NCI-H524 treated with DMSO at 0.1 percent for 48 hours (cell line): ENCODE measurements at regions not wholly inside any gene's neighbourhood (a gene's known extent, or its start where the extent isn't known, plus 50 kb on each side); places are given as distances from the start of the nearest gene placed in this dataset.
"Not testable (repeated sequence)": the region's sequence is repeated elsewhere in the genome, so short reads cannot be mapped to it uniquely, and the experiment has no call there.

ENCODE experiments used
- DNase-seq: peaks from one replicate; lab custom pipeline; 2025; lab: John Stamatoyannopoulos, UW

DNA sequence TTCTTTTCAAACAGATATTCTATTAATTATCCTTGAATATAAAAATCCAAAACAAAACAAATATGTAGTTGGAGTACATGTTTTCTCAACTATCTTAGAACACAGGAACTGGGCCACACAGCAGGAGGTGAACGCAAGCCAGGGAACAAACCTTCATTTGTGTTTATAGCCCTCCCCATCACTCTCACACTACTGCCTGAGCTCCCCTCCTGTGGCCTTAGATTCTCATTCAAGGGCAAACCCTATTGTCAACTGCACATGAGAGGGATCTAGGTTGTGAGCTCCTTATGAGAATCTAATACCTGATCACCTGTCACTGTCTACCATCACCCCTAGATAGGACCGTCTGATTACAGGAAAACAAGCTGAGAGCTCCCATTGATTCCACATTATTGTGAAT lies 427.1 kb upstream of the PRR20A start:
- DNase-seq = no peak

DNA sequence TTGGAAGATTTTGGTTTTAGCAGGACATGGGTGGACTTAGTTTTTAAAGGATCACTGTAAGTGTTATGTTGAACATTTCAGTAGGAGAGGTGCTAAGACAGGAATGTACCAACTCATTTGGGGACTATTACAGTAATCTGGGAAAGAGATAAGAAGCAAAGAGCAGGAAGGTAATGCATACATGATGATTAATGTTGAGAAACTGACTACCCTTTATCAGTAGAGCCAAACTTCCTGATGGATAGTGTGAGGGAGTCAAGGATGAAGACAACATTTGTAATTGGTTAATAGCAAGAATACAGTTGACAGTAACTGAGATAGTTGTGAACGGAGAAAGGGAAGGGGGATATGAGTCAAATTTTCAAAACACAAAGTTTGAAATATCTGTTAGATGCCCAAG lies 421.9 kb upstream of the PRR20A start:
- no peak for DNase-seq

DNA sequence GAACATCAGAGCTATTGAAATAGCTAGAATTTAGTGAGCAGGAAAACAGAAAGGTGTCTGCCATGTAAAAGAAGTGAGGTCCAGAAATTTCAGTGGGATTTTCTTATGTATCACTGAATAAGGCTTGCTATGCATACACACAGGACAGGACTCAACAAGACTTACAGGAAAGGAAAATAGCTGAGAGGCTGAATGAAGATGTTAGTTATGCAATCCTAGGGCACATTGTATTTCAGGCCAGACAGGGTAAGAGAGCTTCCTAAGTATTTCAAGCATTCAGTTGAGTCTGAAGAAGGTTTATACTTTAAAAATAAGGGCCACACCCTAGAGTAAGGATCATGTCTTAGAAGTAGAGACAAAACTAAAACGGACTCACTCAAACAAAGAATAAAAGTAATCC lies 419.9 kb upstream of the PRR20A start:
- DNase-seq = no peak

DNA sequence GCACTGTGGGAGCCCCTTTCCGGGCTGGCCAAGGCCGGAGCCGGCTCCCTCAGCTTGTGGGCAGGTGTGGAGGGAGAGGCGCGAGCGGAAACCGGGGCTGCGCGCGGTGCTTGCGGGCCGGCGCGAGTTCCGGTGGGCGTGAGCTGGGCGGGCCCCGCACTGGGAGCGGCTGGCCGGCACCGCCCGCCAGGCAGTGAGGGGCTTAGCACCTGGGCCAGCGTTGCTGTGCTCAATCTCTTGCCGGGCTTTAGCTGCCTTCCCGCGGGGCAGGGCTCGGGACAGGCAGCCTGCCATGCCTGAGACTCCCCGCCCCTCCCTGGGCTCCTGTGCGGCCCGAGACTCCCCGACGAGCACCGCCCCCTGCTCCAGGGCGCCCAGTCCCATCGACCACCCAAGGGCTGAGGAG lies 405.2 kb upstream of the PRR20A start:
- DNase-seq = no peak

DNA sequence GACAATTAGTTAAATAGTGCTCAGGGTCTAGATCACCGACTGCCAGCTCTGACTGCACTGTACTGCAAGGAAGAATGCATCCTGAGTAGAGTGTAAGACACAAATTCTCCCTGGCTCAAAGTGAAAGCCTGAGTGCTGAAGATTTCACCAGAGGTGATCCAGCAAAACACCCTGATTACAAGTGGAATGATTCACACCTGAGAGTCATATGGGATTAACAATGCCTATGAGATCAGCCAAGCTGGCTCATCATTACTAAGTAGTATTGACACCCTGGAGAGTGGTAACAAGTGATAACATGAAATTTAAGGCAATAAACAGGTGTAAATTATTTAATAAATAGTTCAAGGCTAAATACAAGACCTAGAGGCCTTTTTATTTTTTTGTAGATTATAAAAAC lies 403.8 kb upstream of the PRR20A start:
- no peak for DNase-seq

DNA sequence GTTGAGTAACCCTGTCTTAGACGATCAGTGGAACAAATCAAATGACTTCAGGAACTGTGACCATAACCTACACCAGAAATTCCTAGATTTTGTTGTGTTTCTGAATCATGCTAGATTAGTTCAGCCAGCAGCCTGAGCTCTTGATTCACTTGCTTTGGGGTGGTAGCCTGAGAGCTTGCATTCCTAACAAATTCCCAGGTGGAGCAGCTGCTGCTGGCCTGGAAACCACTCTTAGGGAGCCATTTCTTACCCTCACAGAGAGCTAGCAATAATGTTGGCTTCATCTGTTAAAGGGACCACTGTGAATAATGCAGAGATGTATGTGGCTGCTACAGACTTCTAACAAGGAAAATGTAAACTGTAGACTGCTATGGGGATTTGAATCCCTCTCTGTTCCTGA lies 388.1 kb upstream of the PRR20A start:
- no peak for DNase-seq

DNA sequence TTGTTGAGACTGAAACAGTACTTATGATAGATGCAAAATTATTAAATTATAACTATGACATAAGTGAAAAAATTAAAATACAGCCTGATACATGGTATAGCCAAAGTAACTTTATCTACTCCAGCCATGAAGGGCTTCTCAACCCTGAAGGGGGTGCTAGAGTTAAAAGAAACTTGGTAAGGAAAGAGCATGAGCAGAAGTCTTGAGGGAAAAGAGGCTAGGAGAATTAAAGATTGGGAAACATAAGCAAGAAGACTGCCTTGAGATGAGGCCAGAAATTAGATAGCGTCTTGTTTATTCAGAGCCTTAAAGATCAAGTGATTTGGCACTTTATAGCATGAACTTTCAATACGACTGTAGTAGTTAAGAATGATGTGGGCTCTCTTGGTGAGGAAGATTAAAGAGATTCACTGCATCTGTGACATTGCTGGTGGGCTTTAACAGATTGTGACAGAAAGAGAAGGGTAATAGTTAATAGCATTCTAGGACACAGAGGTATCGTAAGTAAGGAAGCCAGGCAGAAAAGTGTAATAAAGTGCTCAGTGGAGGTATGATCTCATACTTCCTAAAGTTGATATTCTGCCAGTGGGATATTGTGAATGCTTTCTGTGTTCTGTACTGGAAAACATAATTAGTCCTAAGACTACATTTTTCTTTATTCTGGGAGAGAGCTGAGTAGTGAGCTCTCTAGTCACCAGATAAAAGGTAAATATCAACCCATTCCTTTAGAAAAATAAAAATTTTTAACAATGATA lies 385.4 kb upstream of the PRR20A start:
- DNase-seq = no peak

DNA sequence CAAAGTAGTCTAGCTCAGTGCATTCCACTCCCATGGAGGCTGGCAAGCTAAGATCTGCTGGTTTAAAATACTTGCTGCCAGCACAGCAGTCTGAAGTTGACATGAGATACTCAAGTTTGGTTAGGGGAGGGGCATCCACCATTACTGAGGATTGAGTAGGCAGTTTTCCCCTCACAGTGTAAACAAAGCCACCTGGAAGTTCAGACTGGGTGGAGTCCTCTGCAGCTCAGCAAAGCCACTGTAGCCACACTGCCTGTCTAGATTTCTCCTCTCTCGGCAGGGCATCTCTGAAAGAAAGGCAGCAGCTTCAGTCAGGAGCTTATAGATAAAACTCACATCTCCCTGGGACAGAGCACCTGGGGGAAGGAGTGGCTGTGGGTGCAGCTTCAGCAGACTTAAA lies 377.4 kb upstream of the PRR20A start:
- DNase-seq = not testable (repeated sequence)

DNA sequence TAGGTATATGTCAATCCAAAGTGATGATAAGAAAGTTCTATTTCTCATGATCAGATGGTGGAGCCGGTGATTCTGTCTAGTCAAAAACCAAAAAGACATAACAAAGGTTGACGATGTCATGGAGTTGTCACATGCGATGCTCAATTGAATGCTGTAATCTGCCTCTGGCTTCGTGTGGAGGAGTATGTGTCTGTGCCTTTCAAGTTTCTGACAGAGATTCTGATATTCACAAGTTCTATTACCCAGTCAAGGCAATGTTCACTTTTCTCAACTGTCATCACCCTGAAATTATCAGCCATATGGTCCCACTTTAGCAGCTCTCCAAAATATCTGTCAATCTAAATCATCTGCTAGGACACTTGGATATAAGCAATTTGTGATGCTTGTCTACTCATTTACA lies 367.6 kb upstream of the PRR20A start:
- peak; percentile 53 for DNase-seq

DNA sequence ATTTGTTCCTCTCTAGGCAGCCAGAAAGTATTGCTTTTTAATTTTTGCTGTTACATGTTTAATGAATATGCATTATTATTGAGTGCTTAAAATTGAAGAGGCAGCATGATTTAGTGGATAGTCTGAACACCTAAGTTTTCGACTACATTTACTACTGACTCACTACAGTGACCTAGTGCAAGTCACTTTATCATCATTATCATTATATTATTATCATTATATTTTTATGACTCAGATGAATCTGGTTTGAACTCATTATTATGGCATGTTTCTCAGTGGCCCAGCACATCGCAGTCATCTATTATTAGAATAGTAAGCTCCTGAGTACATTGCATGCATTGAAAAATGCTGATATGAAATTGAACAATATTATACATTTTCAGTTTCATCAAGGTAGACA lies 351.2 kb upstream of the PRR20A start:
- no peak for DNase-seq

DNA sequence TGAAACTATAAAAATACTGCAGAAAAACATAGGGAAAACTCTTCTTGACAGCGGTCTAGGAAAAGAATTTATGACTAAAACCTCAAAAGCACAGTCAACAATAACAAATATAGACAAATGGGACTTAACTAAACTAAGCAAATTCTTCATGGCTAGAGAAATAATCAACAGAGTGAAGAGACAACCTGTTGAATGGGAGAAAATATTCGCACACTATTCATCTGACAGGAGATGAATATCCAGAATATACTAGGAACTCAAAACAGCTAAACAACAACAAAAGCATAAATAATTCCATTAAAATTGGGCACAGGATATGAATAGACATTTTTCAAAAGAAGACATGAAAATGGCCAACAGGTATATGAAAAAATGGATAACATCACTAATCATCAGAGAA lies 303.6 kb upstream of the PRR20A start:
- DNase-seq = no peak

DNA sequence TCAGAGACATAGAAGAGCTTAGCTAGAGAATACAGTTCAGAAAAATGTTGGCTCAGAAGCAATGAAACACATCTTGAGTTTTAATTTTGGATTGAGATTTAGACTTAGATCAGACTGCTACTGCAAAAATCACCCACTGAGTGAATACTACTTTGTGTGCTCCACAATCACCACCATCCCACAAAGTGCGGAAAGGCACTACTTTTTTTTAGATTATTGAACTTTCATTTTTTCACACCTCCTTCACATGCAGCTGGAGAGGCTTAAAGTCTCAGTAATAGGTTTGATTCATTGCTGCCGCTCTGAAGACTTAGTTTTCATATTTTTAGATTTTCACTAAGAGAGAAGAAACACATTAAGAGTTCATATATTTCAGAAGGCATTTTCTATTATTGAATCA lies 289.9 kb upstream of the PRR20A start:
- no peak for DNase-seq

DNA sequence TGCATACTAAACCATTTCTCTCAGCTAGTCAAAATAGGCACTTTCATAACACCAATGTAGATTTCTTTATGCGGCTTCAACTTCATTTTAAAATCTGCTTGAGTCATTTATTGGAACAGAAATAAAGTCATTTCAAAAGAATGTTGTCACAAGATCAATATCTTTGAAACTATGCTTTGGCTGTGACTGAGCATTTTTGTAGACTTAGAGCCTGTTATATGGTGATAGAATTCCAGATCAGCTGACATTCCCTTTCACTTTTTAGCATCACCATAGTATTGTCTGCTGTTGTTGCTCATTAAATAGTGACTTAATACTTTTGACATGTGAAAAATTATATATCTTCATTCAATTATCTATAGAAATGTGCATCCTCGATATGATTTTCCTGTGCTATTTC lies 279.2 kb upstream of the PRR20A start:
- DNase-seq = no peak

DNA sequence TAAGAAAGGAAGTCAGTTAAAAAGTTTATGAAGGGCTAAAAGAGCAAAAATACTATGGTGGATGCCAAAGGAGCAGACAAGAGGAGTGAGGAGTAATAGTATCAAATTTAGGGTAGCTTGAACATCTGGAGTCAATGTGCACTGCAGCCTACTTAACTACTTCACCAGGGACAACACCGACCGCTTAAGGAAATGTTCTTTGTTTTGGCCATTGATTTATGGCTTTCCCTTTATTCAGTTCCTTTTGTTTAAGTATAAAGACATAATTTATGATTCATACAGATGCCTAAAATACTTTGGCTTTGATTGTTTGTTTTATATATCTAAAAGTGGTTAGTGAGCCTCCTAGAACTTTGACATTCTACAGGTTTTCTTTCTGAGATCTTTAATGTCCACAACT lies 276.3 kb upstream of the PRR20A start:
- no peak for DNase-seq

DNA sequence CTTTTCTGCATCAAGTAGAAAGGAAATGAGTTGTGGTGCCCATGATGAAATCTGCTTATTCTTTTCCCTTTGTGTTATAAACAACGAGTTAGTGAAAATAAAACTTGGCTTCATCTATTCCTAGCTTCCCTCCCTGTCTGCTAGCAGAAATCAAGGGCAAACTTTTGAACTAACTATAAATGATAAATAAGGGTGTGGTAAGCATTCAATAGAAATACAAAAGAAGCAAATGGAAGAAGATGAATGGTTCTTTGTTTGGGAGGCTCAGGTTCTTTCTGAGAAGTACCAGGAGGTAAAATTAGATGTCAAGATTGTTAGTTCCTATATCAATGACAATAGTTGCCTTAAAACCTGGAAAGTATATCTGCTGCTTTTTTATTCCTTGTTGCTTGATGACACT lies 275.3 kb upstream of the PRR20A start:
- no peak for DNase-seq

DNA sequence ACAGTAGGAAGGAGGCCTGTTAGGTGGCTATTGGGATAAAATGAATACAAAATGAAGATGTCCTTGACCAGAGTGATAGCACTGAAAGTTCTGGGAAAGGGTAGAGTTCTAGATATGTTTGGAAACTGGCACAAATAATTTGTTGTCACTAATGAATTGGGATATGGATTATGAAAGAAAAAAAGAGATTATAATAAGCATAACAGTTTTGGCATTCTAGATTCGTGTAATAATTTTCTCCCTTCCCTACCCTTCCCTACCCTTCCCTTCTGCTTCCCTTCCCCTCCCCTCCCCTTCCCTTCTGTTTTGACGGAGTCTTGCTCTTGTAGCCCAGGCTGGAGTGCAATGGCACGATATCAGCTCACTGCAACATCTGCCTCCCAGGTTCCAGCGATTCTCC lies 271.0 kb upstream of the PRR20A start:
- no peak for DNase-seq

DNA sequence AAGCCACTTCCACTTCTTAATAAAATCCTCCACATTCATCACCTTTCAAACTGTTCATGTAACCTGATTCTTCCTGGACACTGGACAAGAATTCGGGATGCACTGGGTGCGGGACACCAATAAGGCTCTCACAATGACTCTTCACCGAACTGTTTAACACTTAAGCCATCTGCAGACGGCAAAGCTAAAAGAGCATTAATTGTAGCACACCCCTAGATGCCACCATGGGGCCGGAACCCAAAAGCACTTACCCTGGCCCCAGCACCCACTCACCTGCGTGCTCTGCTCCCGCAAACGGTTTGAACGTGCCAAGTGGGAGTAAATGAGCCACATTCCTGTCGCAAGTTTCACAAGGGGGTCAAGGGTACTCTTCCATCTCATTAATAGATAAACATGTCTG lies 254.3 kb upstream of the PRR20A start:
- peak; percentile 43 for DNase-seq

DNA sequence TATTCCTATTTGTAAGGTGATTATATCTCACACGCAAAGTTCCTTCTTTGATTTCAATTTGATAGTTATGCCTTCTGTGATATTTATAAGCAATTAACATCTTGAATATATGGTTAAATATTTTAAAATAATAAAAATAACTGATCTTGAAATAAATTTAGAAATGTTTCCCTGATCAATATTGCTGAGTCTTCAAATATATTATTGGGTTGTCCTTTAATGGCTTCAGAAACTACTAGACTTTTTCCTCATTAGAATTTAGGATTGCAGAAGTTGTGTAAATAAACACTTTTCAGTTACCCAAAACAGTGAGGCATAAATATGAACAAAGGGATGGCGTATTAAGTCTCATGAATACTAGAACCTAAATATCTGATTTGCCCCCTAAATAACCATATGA lies 252.3 kb upstream of the PRR20A start:
- no peak for DNase-seq

DNA sequence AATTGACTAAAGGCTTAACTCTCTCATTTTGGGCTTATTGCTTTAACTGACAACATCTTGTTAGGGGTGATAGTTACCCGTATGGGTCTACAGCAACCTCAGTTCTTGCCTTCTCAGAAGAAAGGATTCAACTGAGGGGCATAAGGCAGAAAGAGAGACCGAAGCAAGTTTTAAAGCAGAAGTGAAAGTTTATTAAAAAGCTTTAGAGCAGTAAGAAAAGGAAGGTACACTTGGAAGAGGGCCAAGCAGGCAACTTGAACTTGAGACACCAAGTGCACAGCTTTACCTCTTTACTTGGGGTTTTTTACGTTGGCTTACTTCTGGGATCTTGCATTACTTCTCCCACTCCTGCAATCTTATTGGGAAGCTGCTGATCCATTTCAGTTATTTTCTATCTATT lies 246.9 kb upstream of the PRR20A start:
- no peak for DNase-seq

DNA sequence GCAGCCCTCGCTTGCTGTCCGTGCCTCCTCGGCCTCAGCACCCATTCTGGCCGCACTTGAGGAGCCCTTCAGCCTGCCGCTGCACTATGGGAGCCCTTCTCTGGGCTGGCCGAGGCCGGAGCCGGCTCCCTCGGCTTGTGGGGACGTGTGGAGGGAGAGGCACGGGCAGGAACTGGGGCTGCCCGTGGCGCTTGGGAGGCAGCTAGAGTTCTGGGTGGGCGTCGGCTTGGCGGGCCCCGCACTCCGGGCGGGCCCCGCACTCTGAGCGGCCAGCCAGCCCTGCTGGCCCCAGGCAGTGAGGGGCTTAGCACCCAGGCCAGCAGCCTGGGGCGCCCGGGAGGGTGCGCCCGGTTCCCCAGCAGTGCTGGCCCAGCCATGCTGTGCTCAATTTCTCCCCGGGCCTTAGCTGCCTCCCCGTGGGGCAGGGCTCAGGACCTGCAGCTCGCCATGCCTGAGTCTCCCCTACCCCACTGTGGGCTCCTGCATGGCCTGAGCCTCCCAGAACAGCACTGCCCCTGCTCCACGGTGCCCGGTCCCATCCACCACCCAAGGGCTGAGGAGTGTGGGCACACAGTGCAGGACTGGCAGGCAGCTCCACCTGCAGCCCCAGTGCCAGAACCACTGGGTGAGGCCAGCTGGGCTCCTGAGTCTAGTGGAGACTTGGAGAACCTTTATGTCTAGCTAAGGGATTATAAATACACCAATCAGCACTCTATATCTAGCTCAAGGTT lies 240.0 kb upstream of the PRR20A start:
- no peak for DNase-seq

DNA sequence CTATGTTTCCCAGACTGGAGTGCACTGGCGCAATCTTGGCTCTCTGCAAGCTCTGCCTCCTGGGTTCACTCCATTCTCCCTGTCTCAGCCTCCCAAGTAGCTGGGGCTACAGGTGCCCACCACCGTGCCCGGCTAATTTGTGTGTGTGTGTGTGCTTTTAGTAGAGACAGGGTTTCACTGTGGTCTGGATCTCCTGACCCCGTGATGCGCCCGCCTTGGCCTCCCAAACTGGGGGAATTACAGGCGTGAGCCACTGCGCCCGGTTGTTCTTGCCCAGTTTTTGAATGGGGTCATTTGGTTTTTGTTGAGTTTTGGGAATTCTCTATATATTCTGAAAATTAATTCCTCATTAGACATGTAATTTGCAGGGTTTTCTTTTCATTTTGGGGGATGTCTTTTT lies 238.4 kb upstream of the PRR20A start:
- no peak for DNase-seq

DNA sequence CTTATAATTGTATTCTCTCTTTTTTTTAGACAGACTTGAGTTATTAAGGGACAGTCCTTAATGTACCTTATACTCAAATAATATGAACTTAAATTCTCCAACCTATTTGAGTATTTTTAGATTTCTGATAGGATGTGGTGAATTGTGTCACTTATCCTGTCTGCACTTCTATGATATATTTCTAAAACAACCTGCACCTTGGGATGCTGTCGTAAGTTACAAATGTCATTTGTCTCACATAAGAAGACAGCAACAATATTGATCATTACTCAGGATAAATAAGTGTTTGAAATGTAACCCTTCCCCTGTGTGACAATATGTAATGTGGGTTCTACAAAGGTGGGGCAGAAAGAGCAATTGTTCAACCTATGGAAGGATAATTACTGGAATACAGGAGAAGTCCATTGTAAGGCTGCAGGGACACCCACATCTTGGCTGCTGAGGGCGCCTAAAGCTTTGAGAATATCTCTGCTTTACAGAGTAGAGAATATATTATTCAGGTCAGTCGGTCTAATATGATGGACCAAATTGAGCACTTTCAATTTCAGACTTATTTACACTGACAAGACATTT lies 236.9 kb upstream of the PRR20A start:
- DNase-seq = no peak

DNA sequence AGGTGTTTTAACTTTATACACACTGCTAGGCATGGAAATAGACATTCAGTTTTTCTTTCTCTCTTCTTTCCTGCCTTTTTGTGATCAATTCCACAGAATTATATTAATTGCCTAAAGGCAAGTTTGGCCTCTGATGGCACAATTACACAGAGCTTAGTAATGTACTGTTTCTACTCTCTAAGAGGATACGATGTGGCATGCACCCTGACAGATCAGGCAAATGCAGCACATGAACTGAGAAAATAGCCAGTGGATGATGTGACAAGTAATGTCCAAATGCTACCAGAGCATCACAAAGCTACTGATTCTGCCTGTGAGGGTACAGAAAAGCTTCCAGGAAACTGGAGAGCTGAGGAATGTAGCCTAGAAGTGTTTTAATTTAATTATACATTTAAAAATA lies 233.8 kb upstream of the PRR20A start:
- DNase-seq = no peak

DNA sequence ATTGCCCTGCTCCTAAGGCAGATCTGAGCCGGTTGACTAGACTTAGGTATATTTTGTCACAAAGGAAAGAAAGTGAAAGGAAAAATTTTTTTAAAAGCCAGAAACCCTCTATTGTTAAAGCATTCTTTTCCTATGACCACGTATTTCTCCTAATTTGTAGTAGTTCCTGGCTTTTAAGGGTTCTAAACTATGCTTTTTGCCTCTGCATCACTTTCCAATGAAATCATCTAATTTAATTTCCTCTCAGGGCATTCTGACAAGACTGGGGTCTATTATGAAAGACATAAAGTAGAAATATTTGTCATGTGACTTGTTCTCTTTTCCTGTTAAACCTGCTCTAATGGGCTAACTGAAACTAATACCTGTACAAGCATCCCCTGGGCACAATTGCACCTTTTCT lies 233.0 kb upstream of the PRR20A start:
- no peak for DNase-seq
